Stomach (tissue), 8 donors: ENCODE measurements at regions not wholly inside any gene's neighbourhood (a gene's known extent, or its start where the extent isn't known, plus 50 kb on each side); places are given as distances from the start of the nearest gene placed in this dataset.

ENCODE experiments used
- DNase-seq, 2 donors: peaks; one replicate each; pipeline versions ENCODE4 v3.0.0 to v3.0.0-alpha.2; 2013 to 2019
- H3K27ac ChIP-seq, 5 donors: fragments of 200-600 bp in 4 of 5; sonication (generic) in 4 of 5; one replicate each; pipeline ENCODE4 v1.5.1; 2013 to 2019; ENCODE audit warnings: mild to moderate bottlenecking in 1 of 5, moderate library complexity in 1 of 5
- H3K27me3 ChIP-seq, 3 donors: fragments of 200-600 bp; sonication (generic); one replicate each; pipeline ENCODE4 v1.5.1; 2017 to 2019; ENCODE audit warnings: mixed run types in 1 of 3
- H3K36me3 ChIP-seq, 4 donors: fragments of 200-600 bp; sonication (generic); 1 replicate in 3 of 4; 2 replicates in 1 of 4; pipeline ENCODE4 v1.5.1; 2016 to 2019
- H3K4me1 ChIP-seq, 4 donors: fragments of 200-600 bp; sonication (generic); one replicate each; pipeline ENCODE4 v1.5.1; 2016 to 2019
- H3K4me3 ChIP-seq, 4 donors: fragments of 200-600 bp; sonication (generic) in 3 of 4; one replicate each; pipeline ENCODE4 v1.5.1; 2016 to 2019; ENCODE audit warnings: mild to moderate bottlenecking in 1 of 4
- H3K9me3 ChIP-seq, 4 donors: fragments of 200-600 bp; sonication (generic); one replicate each; pipeline ENCODE4 v1.5.1; 2016 to 2019
- EP300 ChIP-seq: sonication (generic); formaldehyde crosslinking; IDR thresholded peaks from one replicate; pipeline ENCODE4 v1.6.1; 2017; ENCODE audit warnings: antibody characterized with exemption
- POLR2A ChIP-seq, 4 donors: fragments of 450-650 bp; IDR thresholded peaks; one replicate each; pipeline ENCODE4 v1.6.1; 2016; ENCODE audit warnings: antibody characterized with exemption in 4 of 4, control low read depth in 2 of 4, mild to moderate bottlenecking in 1 of 4, moderate library complexity in 1 of 4
- POLR2AphosphoS5 ChIP-seq, 3 donors: sonication (generic); formaldehyde crosslinking; IDR thresholded peaks; one replicate each; pipeline ENCODE4 v1.6.1; 2016; ENCODE audit warnings: antibody characterized with exemption in 3 of 3
- WGBS, 5 donors: extraction: QIAGEN DNeasy Blood & Tissue Kit in 3 of 5; methylation state at CpG; one replicate each; pipeline versions ENCODE4 v1.1.5 to v1.1.7; 2013 to 2018; 5-methylcytosine and 5-hydroxymethylcytosine counted together
- intact Hi-C: fragments of 100-400 bp; cut with DNase I; formaldehyde crosslinking; loops from one replicate; pipeline ENCODE4 v1.15.1; 2023; ENCODE audit warnings: low total_unique reads
- TF ChIP-seq, protein P1 (sequence below), 7 experiments: fragments of 450-650 bp in 4 of 7; fragments of 200-600 bp in 3 of 7; sonication (generic) in 3 of 7; IDR thresholded peaks; one replicate each; pipeline ENCODE4 v1.5.1; 2016 to 2019; ENCODE audit warnings: antibody characterized with exemption in 7 of 7, control low read depth in 2 of 7, mild to moderate bottlenecking in 1 of 7
- donor health status: healthy with polysubstance abuse.
- donor health status: Bipolar disorder and iron deficiency.
- donor health status: healthy.

- Histone ChIP-seq H3K27me3 (peaks cover 0 to 10% (median 0%) of the 10 kb centered on the region in 3 donors), H3K27ac (no peak overlapping the region), H3K36me3 (no peaks in the 10 kb centered on the region), H3K4me3 (no peak overlapping the region), H3K9me3 (peaks cover 0 to 5% (median 2%) of the 10 kb centered on the region in 4 donors), H3K4me1 (no peaks in the 10 kb centered on the region)
- DNase-seq: no peak
- intact Hi-C loops: no loop called here
- 87 to 96% (median 92%) methylated on average over 3 of the region's 3 CpGs for WGBS, 5 donors
- TF ChIP-seq, protein P1, sequence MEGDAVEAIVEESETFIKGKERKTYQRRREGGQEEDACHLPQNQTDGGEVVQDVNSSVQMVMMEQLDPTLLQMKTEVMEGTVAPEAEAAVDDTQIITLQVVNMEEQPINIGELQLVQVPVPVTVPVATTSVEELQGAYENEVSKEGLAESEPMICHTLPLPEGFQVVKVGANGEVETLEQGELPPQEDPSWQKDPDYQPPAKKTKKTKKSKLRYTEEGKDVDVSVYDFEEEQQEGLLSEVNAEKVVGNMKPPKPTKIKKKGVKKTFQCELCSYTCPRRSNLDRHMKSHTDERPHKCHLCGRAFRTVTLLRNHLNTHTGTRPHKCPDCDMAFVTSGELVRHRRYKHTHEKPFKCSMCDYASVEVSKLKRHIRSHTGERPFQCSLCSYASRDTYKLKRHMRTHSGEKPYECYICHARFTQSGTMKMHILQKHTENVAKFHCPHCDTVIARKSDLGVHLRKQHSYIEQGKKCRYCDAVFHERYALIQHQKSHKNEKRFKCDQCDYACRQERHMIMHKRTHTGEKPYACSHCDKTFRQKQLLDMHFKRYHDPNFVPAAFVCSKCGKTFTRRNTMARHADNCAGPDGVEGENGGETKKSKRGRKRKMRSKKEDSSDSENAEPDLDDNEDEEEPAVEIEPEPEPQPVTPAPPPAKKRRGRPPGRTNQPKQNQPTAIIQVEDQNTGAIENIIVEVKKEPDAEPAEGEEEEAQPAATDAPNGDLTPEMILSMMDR (IDR thresholded peaks at IDR 0.05): no peak
- TF ChIP-seq POLR2A (IDR thresholded peaks at IDR 0.05): no peak
- TF ChIP-seq POLR2AphosphoS5 (IDR thresholded peaks at IDR 0.05): no peak
- no peak for TF ChIP-seq EP300
Measured at GRCh38 chr2:133801946-133802345, 233.7 kb upstream of the NCKAP5 start.

DNA sequence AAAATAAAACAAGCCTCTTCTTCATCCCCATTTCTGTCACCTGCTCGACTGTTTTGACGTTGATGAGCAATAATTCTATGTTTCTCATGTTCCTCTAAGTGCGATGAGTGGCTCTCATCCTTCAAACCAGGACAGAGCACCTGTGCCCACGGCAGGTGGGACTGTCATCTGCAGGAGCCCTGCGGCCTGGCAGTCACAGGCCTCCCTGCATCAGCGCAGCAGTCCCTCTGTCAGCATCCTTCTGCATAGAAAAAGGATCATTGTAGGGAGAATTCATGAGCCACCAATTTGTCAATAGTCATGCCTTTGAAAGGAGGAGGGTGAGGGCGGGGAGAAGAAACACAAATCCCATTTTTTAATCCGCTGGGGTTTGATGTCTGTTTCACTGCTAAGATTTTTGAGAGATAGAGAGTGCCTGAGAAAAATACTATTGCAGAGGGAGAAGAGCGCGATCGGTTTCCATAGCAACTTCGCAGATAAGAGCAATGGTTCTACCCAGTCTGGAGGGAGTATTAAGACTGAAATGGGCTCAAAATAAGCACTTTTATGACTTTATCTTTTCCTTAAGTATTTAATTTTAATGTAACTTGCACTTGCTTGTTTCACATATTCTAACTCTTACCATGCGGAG is 234.3 kb upstream of the NCKAP5 start:
- Histone ChIP-seq H3K36me3 (no peaks in the 10 kb centered on the region), H3K27me3 (peaks cover 0 to 13% (median 0%) of the 10 kb centered on the region in 3 donors), H3K4me3 (no peak overlapping the region), H3K27ac (no peak overlapping the region), H3K9me3 (peaks cover 0 to 3% (median 0%) of the 10 kb centered on the region in 4 donors), H3K4me1 (no peaks in the 10 kb centered on the region)
- DNase-seq: no peak
- no peak for TF ChIP-seq POLR2A (IDR thresholded peaks at IDR 0.05)
- no peak for TF ChIP-seq EP300
- TF ChIP-seq, protein P1 (IDR thresholded peaks at IDR 0.05): no peak
- TF ChIP-seq POLR2AphosphoS5 (IDR thresholded peaks at IDR 0.05): no peak
- intact Hi-C loops: no loop called here
- WGBS, 5 donors: 82 to 86% (median 85%) methylated on average over 13 of the region's 13 CpGs

DNA sequence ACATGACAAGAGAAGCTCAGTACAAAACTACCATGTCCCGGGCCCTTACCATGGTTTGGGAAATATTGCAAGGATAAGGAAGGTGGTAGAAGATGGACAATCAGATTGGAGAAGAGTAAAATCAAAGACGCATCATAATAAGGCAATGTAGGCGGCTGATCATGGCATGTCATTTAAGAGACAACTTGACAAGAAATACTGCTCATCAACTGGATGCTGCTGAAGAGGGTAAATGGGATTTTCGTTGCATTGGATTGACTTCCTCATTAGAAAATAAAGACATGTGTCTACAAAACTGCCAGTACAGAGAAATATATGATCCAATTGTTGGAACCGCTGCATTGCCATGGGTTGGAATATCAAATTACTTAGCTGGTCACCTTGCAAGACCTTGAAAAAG is 238.3 kb upstream of the NCKAP5 start:
- H3K27ac ChIP-seq: no peak overlapping the region
- WGBS, 5 donors: 86 to 92% (median 89%) methylated on average over 5 of the region's 5 CpGs
- no peak overlapping the region for H3K4me3 ChIP-seq
- TF ChIP-seq EP300: no peak
- TF ChIP-seq, protein P1 (IDR thresholded peaks at IDR 0.05): no peak
- intact Hi-C loops: no loop called here
- H3K27me3 ChIP-seq: peaks cover 0 to 4% (median 0%) of the 10 kb centered on the region in 3 donors
- no peak for DNase-seq
- no peaks in the 10 kb centered on the region for H3K4me1 ChIP-seq
- H3K36me3 ChIP-seq: no peaks in the 10 kb centered on the region
- no peaks in the 10 kb centered on the region for H3K9me3 ChIP-seq

- Histone ChIP-seq H3K36me3 (no peaks in the 10 kb centered on the region), H3K27ac (no peak overlapping the region), H3K4me1 (no peaks in the 10 kb centered on the region), H3K4me3 (no peak overlapping the region), H3K9me3 (no peaks in the 10 kb centered on the region), H3K27me3 (peaks cover 0 to 4% (median 0%) of the 10 kb centered on the region in 3 donors)
- DNase-seq: no peak
- intact Hi-C loops: no loop called here
- TF ChIP-seq, protein P1 (IDR thresholded peaks at IDR 0.05): no peak
- no peak for TF ChIP-seq EP300
- no peak for TF ChIP-seq POLR2AphosphoS5 (IDR thresholded peaks at IDR 0.05)
- no peak for TF ChIP-seq POLR2A (IDR thresholded peaks at IDR 0.05)
- WGBS, 5 donors: 76 to 92% (median 81%) methylated on average over 1 of the region's 1 CpG
Measured at GRCh38 chr2:133809485-133809884, 241.2 kb upstream of the NCKAP5 start.
